NCI-H2107 treated with DMSO at 0.1 percent for 48 hours (cell line): ENCODE measurements at regions not wholly inside any gene's neighbourhood (a gene's known extent, or its start where the extent isn't known, plus 50 kb on each side); places are given as distances from the start of the nearest gene placed in this dataset.
"Not testable (repeated sequence)": the region's sequence is repeated elsewhere in the genome, so short reads cannot be mapped to it uniquely, and the experiment has no call there.

Experiments used
- DNase-seq: peaks from one replicate; lab custom pipeline; 2025; ENCODE audit not compliant: unreplicated experiment; lab: John Stamatoyannopoulos, UW

DNA sequence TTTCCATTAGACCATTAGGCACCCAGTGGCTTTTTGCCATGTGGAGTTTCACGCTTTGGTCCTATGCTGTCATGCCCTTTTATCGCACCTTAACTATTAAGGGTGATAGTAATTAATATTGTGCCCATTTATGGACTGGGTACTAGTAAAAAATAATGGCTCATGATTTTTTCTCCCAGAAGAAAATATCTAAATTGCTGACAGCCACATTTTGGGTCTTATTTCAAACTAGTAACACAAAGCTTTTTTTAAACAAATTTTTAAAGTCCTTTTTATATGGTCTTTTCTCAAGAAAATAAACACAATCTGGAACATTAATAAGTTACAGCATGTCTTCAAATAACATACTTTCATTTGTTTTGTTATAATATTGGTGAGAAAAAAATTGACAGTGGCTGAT lies 179.7 kb downstream of the ANKRD7 start:
- no peak for DNase-seq

DNA sequence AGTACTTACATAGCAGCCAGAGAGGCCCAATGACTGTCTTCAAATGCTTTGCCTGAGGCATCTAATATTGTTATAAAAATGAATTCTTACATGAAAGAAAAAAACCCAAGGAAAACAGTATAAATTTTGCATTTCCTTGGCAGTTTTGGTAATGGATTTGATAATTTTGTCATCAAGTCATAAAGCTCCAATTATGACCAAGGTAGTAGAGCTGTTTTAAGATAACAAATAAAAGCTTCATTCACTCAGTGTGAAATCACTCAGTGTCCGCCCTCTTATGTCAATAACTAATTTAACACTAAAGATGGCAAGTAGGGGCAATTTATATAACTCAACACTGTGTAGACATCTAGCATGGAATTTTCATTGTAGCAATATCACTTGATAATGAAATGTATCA lies 193.9 kb downstream of the ANKRD7 start:
- no peak for DNase-seq

GRCh38 chr7:118420888-118421287 lies 196.4 kb downstream of the ANKRD7 start:
- no peak for DNase-seq

DNA sequence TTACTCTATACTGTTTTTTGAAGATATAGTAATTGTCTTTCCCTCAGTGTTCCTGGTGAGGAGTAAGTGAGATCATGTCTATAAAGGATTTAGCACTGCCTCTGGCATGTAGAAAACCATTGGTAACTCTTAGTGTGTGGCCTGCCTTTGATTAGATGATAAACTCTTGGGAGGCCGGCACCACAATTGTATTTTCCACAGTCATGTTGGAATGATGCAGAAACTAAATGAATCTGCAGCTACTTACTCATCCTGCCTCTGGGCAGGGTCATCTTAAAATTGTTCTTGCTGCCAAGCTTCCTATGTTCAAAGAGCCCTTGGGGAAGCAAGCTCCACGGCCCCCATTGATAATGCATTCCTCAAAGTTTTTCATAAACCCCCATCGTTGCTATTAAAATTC lies 204.6 kb downstream of the ANKRD7 start:
- no peak for DNase-seq

- DNase-seq: no peak
These were observed 212.2 kb downstream of the ANKRD7 start for GRCh38 chr7:118436663-118437062.

DNA sequence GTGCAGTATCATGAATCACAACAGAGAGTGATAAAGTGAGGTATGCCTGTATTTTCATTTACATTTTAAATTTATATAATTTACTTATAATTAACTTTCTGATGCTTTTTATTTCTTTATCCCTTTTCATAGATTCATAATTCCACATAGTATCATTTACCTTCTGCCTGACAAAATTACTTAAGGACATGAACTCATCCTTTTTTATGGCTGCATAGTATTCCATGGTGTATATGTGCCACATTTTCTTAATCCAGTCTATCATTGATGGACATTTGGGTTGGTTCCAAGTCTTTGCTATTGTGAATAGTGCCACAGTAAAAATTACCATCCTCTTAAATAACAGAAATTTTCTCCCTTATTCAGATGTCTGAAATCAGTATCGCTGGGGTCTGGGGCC lies 224.5 kb downstream of the ANKRD7 start:
- DNase-seq: not testable (repeated sequence)

GRCh38 chr7:118449797-118450567 lies 225.5 kb downstream of the ANKRD7 start:
- DNase-seq: no peak

- no peak for DNase-seq
These were observed 227.6 kb downstream of the ANKRD7 start for GRCh38 chr7:118452128-118452527.

DNA sequence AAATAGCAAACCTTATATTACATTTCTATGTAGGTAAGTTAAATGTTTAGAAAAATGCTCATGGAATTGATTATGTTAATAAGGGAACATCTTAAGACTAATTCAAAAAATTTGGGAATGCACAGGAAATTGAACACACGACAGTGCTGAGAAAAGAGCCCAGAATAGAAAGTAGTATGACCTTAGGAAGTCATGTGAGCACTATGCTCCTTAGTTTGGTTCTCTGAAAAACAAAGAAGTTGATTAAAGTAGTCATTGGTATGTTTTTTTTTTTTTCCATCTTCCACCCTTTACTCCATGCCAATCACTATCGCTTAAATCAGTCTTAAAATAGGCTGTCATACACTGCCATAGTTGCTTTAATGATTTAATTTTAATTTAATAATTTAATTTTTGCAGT lies 242.9 kb downstream of the ANKRD7 start:
- no peak for DNase-seq

DNA sequence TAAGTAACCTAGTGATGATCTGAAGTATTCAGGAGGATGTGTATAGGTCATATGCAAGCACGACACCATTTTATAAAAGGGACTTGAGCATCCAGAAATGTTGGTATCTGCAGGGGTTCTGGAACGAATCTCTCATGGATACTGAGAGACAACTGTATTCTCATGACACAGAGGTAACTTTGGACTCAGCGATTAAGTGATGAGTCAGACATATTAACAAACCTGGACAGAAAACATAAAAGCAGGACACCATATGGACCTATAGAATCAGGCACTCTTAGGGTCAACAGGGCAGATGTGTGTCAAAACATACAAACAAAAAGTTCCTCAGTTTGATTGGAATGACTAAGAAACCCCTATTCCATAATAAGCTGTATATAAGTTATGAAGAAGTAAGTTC lies 248.1 kb downstream of the ANKRD7 start:
- DNase-seq: no peak

- no peak for DNase-seq
These were observed 248.8 kb downstream of the ANKRD7 start for GRCh38 chr7:118473271-118473670.

DNA sequence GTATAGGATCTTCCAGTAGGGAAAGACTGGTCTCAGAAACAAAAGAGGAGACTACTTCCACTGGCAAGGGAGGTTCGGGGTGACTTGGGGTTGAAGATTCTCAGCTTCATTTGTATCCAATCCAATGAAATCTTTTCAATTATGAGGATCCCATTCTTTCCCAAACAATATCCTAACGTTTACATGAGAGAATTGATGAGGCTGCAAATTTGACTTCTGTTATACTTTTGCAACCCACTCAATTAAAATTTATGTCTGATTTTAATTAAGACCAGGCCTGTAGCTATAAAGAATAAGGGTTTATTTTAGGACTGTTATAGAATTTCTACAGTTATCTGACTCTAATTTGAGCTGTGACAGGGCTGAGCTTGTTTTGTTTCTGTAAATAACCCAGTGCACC lies 251.5 kb downstream of the ANKRD7 start:
- DNase-seq: no peak

- DNase-seq: no peak
These were observed 252.5 kb downstream of the ANKRD7 start for GRCh38 chr7:118477036-118477435.

DNA sequence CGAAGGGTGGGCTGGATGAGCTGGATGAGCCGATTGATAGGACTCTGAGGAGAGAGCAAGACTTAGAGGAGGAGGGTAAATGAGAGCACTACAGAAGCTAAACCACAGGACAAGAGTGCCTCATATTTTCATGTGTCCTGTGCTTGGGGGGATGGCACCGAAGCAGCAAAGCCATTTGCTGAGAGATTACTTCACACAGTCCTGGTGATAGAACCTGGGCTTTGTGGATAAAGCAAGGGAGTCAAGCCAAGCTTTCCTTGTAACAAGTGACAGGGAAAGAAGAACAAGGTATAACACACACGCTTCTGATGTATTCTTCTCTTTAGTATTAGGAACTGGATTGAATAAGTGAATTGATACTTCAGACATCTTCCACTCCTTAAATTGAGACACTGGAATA lies 253.7 kb downstream of the ANKRD7 start:
- DNase-seq: no peak

DNA sequence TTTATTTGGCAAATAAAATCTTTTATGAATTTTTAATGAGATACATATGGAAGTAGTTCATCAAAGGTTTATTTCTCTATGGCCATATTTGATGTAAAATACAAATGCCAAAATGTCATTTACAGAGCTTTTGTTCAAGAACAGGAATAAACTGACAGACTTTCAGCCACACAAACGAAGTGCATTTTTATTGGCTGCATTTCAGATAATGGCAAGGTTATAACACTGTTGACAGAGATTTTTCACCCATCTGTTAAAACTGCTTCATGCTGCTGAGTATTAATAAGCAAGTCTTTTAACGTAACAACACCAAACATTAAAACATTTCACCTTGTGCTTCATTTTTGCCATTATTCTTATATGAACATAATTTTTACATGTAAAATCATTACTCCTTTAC lies 254.4 kb downstream of the ANKRD7 start:
- no peak for DNase-seq

DNA sequence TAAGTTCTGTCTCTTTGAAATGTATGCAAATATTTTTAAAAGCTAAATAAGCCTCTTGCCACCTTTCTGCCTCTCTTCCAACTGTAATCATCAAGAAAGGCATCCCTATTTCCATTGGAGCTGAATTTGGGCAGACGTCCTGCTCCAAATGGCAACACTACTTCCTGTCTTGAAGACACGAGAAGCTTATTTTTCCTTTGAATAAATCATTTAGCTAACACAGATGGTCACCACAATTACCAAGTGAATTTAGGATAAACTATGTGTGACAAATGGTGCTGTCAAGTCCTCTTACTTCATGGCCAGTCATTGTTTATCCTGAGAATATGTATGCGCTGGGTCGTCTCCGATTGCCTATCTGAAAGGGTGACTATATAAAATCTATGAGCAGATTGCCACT lies 268.0 kb downstream of the ANKRD7 start:
- no peak for DNase-seq

- DNase-seq: no peak
These were observed 271.7 kb downstream of the ANKRD7 start for GRCh38 chr7:118496138-118496644.

DNA sequence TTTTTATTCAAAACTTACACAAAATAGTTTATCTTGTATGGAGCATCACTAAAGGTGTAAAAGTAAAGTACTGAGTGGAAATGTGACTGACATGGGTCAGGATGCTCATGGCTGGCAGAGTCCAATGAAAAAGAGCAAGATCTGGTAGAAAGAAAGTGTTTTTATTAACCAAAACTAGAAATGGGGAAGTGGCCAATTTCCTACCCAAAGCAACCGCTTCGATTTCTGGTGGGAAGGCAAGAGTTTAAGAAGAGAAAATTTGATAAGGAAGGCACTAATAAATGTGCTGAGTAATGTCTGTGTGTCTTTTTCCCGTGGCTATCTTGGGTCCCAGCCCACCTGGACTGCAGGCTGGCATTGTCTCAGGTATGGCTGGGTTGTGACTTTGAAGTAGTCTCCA lies 277.7 kb downstream of the ANKRD7 start:
- no peak for DNase-seq

DNA sequence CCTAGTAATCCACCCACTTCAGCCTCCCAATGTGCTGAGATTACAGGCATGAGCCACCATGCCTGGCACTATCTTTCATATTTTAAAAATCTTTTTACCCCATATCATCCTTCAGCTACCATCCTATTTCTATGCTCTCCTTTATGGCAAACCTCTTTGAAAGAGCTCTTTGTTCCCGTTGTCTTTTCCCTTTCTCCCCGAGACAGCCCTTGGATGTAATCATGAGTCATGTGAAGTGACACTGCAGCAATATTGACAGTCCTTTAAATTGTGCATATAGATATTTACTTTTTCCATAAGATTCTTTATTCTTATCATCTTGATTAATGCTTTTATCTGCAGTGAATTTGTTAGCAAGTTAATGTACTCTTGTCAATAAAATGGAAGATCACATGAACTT lies 286.6 kb downstream of the ANKRD7 start:
- no peak for DNase-seq

- no peak for DNase-seq
These were observed 292.8 kb downstream of the ANKRD7 start for GRCh38 chr7:118517275-118517674.

GRCh38 chr7:118525020-118525419 lies 300.5 kb downstream of the ANKRD7 start:
- DNase-seq: no peak

GRCh38 chr7:118531566-118531965 lies 307.1 kb downstream of the ANKRD7 start:
- DNase-seq: no peak

GRCh38 chr7:118559207-118559606 lies 334.7 kb downstream of the ANKRD7 start:
- no peak for DNase-seq
